ENCODE measurements at regions not wholly inside any gene's neighbourhood (a gene's known extent, or its start where the extent isn't known, plus 50 kb on each side); places are given as distances from the start of the nearest gene placed in this dataset.

DNA sequence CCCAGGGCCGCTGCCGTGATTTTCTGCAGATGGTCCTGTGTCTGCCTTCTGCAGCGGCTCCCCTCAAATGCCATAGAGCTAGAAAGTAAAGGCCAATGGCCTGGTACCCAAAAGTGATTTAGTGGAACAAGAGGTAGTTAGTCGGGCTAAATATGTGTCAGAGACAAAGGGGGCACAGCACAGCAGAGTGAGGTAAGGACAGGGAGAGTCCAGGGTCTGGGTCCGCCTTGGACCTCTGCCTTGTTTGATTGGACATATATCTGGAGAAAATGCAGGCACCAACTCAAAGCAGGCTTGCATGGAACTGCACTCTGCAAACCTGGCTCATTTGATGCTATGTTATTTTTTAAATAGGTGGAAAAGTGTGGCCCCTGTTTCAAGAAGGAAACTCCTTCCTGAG is 249.6 kb upstream of the B3GAT1 start:
- ChIA-PET POLR2A (no interaction called here), CTCF (no interaction called here)
- intact Hi-C loops (cut with micrococcal nuclease), result no loop called here
- no peak overlapping the region for H3K27ac Mint-ChIP-seq (ENCODE audit: low read depth, unreplicated experiment)
- H3K9me3 Mint-ChIP-seq (ENCODE audit: unreplicated experiment), result peaks cover 16% of the 10 kb centered on the region
- no peaks in the 10 kb centered on the region for H3K4me1 Mint-ChIP-seq (ENCODE audit: insufficient read depth, unreplicated experiment)
- BruUV-seq (replicated peaks), result no TSS peak
- no peak for DNase-seq (ENCODE audit: unreplicated experiment)
- H3K4me3 Mint-ChIP-seq (ENCODE audit: unreplicated experiment), result no peak overlapping the region
- no peak for TF ChIP-seq CTCF (IDR thresholded peaks at IDR 0.05; ENCODE audit: unreplicated experiment)
- no peaks in the 10 kb centered on the region for H3K36me3 Mint-ChIP-seq (ENCODE audit: insufficient read depth, unreplicated experiment)
- H3K27me3 Mint-ChIP-seq (ENCODE audit: insufficient read depth, unreplicated experiment), result no peaks in the 10 kb centered on the region

- no peak overlapping the region for H3K4me3 Mint-ChIP-seq (ENCODE audit: unreplicated experiment)
- DNase-seq (ENCODE audit: unreplicated experiment), result no peak
- H3K9me3 Mint-ChIP-seq (ENCODE audit: unreplicated experiment), result peaks cover 23% of the 10 kb centered on the region
- H3K27ac Mint-ChIP-seq (ENCODE audit: low read depth, unreplicated experiment), result no peak overlapping the region
- no peaks in the 10 kb centered on the region for H3K27me3 Mint-ChIP-seq (ENCODE audit: insufficient read depth, unreplicated experiment)
- no TSS peak for BruUV-seq (replicated peaks)
- H3K36me3 Mint-ChIP-seq (ENCODE audit: insufficient read depth, unreplicated experiment), result no peaks in the 10 kb centered on the region
- POLR2A ChIA-PET, result no interaction called here
- H3K4me1 Mint-ChIP-seq (ENCODE audit: insufficient read depth, unreplicated experiment), result no peaks in the 10 kb centered on the region
- intact Hi-C loops (cut with micrococcal nuclease), result no loop called here
- CTCF ChIA-PET, result no interaction called here
- no peak for TF ChIP-seq CTCF (IDR thresholded peaks at IDR 0.05; ENCODE audit: unreplicated experiment)
These were observed 248.4 kb upstream of the B3GAT1 start for GRCh38 chr11:134660416-134660815.

DNA sequence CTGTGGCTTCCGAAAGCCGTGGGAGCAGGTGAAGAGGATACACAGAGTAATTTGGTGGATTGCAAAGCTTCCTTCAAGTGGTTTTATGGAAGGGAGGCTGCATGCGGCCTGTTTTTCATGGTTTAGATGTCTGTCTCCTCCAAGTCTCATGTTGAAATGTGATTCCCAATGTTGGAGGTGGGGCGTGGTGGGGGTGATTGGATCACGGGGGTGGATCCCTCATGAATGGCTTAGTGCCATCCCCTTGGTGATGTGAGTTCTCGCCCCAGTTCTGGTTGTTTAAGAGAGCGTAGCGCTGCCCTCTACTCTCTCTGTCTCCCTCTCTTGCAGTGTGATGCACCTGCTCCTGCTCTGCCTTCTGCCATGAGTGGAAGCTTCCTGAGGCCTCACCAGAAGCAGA is 247.8 kb upstream of the B3GAT1 start:
- POLR2A ChIA-PET, result no interaction called here
- DNase-seq (ENCODE audit: unreplicated experiment), result no peak
- intact Hi-C loops (cut with micrococcal nuclease), result no loop called here
- no peak overlapping the region for H3K27ac Mint-ChIP-seq (ENCODE audit: low read depth, unreplicated experiment)
- CTCF ChIA-PET, result no interaction called here
- no peak for TF ChIP-seq CTCF (IDR thresholded peaks at IDR 0.05; ENCODE audit: unreplicated experiment)
- H3K4me3 Mint-ChIP-seq (ENCODE audit: unreplicated experiment), result no peak overlapping the region
- peaks cover 28% of the 10 kb centered on the region for H3K9me3 Mint-ChIP-seq (ENCODE audit: unreplicated experiment)
- no peaks in the 10 kb centered on the region for H3K4me1 Mint-ChIP-seq (ENCODE audit: insufficient read depth, unreplicated experiment)
- no TSS peak for BruUV-seq (replicated peaks)
- no peaks in the 10 kb centered on the region for H3K36me3 Mint-ChIP-seq (ENCODE audit: insufficient read depth, unreplicated experiment)
- H3K27me3 Mint-ChIP-seq (ENCODE audit: insufficient read depth, unreplicated experiment), result no peaks in the 10 kb centered on the region

- H3K36me3 Mint-ChIP-seq (ENCODE audit: insufficient read depth, unreplicated experiment), result no peaks in the 10 kb centered on the region
- H3K27ac Mint-ChIP-seq (ENCODE audit: low read depth, unreplicated experiment), result no peak overlapping the region
- no TSS peak for BruUV-seq (replicated peaks)
- H3K4me3 Mint-ChIP-seq (ENCODE audit: unreplicated experiment), result no peak overlapping the region
- ChIA-PET CTCF (no interaction called here), POLR2A (no interaction called here)
- peaks cover 25% of the 10 kb centered on the region for H3K9me3 Mint-ChIP-seq (ENCODE audit: unreplicated experiment)
- intact Hi-C loops (cut with micrococcal nuclease), result no loop called here
- DNase-seq (ENCODE audit: unreplicated experiment), result no peak
- H3K27me3 Mint-ChIP-seq (ENCODE audit: insufficient read depth, unreplicated experiment), result no peaks in the 10 kb centered on the region
- no peak for TF ChIP-seq CTCF (IDR thresholded peaks at IDR 0.05; ENCODE audit: unreplicated experiment)
- H3K4me1 Mint-ChIP-seq (ENCODE audit: insufficient read depth, unreplicated experiment), result no peaks in the 10 kb centered on the region
These were observed 246.6 kb upstream of the B3GAT1 start for GRCh38 chr11:134658481-134659225.

Measured in MCF 10A (cell line).